Left ventricle myocardium inferior (tissue), 1 donor: ENCODE measurements at regions not wholly inside any gene's neighbourhood (a gene's known extent, or its start where the extent isn't known, plus 50 kb on each side); places are given as distances from the start of the nearest gene placed in this dataset.

Experiments
- DNase-seq: peaks from one replicate; pipeline ENCODE4 v3.0.0-alpha.2; 2020
- H3K27ac ChIP-seq: fragments of 200-600 bp; replicated peaks from 2 replicates; pipeline ENCODE4 v1.8.0; 2021
- H3K27me3 ChIP-seq: fragments of 200-600 bp; 2 replicates; pipeline ENCODE4 v1.8.0; 2021; ENCODE audit warnings: low read depth
- H3K36me3 ChIP-seq: fragments of 200-600 bp; 2 replicates; pipeline ENCODE4 v1.8.0; 2021
- H3K4me1 ChIP-seq: fragments of 200-600 bp; 2 replicates; pipeline ENCODE4 v1.8.0; 2021
- H3K4me3 ChIP-seq: fragments of 200-600 bp; 2 replicates; pipeline ENCODE4 v1.8.0; 2021; ENCODE audit warnings: mild to moderate bottlenecking, moderate library complexity
- H3K9me3 ChIP-seq: fragments of 200-600 bp; replicated peaks from 2 replicates; pipeline ENCODE4 v1.8.0; 2021
- intact Hi-C: fragments of 100-400 bp; cut with micrococcal nuclease; formaldehyde crosslinking; loops from one replicate; pipeline ENCODE4 v1.11.0; 2022
- TF ChIP-seq, protein P1 (sequence below): fragments of 200-600 bp; IDR thresholded peaks from 2 replicates; pipeline ENCODE4 v1.8.0; 2021; ENCODE audit warnings: antibody characterized with exemption, mild to moderate bottlenecking, borderline replicate concordance
- donor health status: DM: no; HTN: yes; CAD: no; lungs with severe emphysema.

DNA sequence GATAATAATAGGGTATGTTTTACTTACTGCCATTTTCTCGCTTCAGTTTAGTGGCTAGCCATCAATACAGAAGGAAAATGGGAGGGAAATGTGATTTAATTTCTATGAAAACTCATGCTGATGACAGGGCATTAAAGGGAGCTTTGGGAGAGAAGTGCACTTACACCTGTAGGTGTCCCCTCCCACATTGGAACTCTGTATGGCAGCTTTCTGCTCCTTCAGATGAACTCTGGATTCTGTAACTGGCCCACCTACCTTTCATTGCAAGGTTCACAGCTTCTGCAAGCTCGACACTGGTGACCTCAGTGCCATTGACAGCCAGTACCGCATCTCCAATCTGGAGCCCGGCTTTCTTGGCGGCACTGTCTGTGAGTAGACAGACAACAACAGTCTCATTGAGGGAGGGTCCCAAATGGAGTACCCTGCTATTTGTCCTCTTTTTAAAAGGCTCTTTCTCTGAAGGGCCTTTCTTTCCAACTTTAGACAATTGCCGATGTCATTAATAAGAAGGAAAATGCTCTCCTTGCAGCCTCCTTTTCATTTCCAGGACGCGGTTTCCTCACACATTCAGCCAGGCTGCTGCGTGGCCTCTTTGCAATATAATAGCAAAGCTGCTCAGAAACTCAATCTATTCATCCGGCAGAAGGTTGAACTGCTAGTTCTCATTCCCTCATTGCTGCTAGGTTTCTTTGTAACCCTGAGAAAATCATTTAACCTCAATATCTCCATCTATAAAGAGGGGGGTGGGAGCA, 63.6 kb downstream of the NUDT12 start:
- Histone ChIP-seq H3K4me1 (peaks cover 29% of the 10 kb centered on the region), H3K36me3 (no peaks in the 10 kb centered on the region), H3K27ac (peak overlapping the region; percentile 68), H3K9me3 (peaks cover 9% of the 10 kb centered on the region), H3K4me3 (no peak overlapping the region), H3K27me3 (no peaks in the 10 kb centered on the region)
- TF ChIP-seq, protein P1, sequence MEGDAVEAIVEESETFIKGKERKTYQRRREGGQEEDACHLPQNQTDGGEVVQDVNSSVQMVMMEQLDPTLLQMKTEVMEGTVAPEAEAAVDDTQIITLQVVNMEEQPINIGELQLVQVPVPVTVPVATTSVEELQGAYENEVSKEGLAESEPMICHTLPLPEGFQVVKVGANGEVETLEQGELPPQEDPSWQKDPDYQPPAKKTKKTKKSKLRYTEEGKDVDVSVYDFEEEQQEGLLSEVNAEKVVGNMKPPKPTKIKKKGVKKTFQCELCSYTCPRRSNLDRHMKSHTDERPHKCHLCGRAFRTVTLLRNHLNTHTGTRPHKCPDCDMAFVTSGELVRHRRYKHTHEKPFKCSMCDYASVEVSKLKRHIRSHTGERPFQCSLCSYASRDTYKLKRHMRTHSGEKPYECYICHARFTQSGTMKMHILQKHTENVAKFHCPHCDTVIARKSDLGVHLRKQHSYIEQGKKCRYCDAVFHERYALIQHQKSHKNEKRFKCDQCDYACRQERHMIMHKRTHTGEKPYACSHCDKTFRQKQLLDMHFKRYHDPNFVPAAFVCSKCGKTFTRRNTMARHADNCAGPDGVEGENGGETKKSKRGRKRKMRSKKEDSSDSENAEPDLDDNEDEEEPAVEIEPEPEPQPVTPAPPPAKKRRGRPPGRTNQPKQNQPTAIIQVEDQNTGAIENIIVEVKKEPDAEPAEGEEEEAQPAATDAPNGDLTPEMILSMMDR = no peak
- no peak for DNase-seq
- intact Hi-C loops = no loop called here

DNA sequence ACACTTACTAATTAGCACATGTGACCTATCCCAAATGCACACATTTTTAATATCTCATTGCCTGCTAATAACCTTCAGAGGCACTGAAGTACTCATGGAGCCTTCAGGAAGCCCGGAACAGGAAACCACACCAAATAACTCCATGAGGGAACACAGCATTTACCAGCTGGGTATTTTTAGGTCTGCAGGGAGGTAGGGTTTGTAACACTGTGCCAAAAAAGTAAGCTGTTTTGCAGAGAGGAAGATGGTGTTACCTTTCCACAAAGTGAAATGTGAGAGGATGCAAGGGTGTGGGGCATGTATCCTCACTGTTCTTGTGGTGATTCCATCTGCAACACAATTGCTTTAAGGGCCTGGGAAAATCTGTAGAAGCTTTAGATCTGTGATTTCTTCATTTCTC, 64.4 kb downstream of the NUDT12 start:
- intact Hi-C loops = no loop called here
- peak overlapping the region; percentile 3 for H3K4me3 ChIP-seq
- peaks cover 9% of the 10 kb centered on the region for H3K9me3 ChIP-seq
- DNase-seq = no peak
- no peaks in the 10 kb centered on the region for H3K27me3 ChIP-seq
- TF ChIP-seq, protein P1 = no peak
- peak overlapping the region; percentile 68 for H3K27ac ChIP-seq
- H3K4me1 ChIP-seq = peaks cover 29% of the 10 kb centered on the region
- no peaks in the 10 kb centered on the region for H3K36me3 ChIP-seq

DNA sequence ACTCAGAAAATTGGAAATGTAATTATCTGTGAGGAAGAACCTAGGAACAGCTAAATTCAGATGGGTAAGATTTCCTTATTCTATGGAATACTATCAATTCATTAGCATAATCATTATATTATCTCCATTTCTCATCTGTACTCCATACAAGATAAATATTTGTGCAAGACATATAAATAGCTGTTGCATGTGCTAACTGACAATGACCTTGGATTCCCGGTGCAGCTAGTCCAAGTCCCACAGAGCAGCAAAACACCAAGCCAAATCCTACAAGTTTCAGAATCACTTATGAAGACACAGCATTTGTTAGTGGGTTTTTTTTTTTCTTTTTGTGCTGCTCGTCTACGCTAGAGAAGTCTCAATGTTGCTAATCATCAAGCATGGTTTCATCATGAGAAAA, 64.8 kb downstream of the NUDT12 start:
- no peaks in the 10 kb centered on the region for H3K27me3 ChIP-seq
- intact Hi-C loops = no loop called here
- peaks cover 29% of the 10 kb centered on the region for H3K4me1 ChIP-seq
- H3K9me3 ChIP-seq = peaks cover 9% of the 10 kb centered on the region
- TF ChIP-seq, protein P1 = no peak
- H3K36me3 ChIP-seq = no peaks in the 10 kb centered on the region
- peak overlapping the region; percentile 3 for H3K4me3 ChIP-seq
- peak overlapping the region; percentile 68 for H3K27ac ChIP-seq
- DNase-seq = no peak

DNA sequence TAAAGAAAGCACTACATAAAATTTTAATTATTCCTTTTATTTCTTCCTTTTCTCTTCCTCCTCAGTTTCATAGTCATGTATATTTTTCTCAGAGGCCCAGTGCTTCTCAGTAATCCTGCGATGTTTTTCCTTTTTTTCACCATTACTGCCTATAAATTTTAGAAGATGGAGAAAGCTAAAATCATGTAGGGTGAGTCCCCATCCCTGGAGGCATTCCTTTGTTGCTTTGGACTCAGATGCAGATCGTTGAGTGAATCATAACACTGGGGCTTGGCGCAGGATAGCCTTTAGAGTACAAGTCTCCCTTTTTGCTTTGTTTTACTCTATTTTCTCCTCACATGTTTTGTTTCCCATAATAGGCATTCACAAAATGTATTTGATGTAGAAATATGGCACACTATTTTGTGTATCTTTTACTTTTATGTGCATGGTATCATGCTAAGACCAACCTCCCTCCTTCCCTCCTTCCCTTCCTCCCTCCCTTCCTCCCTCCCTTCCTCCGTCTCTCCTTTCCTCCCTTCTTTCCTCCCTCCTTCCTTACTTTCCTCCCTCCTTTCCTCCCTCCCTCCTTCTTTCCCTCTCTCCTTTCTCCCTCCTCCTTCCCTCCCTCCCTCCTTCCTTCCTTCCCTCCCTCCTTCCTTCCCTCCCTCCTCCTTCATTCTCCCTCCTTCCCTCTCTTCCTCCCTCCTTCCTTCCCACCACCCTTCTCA, 72.4 kb downstream of the NUDT12 start:
- no peak for DNase-seq
- Histone ChIP-seq H3K4me1 (no peaks in the 10 kb centered on the region), H3K27me3 (no peaks in the 10 kb centered on the region), H3K4me3 (no peak overlapping the region), H3K27ac (no peak overlapping the region), H3K9me3 (peaks cover 9% of the 10 kb centered on the region), H3K36me3 (no peaks in the 10 kb centered on the region)
- intact Hi-C loops = no loop called here
- TF ChIP-seq, protein P1 = no peak

DNA sequence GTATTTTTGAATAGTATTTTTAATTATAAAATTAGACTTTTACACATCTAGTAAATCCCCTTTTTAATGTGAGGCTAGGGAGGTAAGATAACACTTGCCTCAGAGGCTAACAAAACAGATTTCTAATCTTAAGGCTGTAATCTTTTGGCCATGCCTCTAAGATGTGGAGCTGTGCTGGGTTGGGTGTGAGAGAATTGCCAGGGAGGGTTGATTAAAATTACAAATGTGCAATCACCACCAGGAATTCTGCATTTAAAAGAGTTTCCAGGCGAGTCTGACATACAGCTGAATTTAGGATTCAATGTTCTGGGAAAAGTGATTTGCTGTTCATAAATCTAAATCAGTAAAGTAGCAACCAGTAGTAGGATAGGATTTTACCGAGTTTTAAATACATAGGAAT, 73.3 kb downstream of the NUDT12 start:
- DNase-seq = no peak
- no peaks in the 10 kb centered on the region for H3K4me1 ChIP-seq
- H3K36me3 ChIP-seq = no peaks in the 10 kb centered on the region
- TF ChIP-seq, protein P1 = no peak
- no peak overlapping the region for H3K4me3 ChIP-seq
- intact Hi-C loops = no loop called here
- no peak overlapping the region for H3K27ac ChIP-seq
- H3K27me3 ChIP-seq = no peaks in the 10 kb centered on the region
- H3K9me3 ChIP-seq = peaks cover 4% of the 10 kb centered on the region
